ENCODE measurements at regions not wholly inside any gene's neighbourhood (a gene's known extent, or its start where the extent isn't known, plus 50 kb on each side); places are given as distances from the start of the nearest gene placed in this dataset.

GRCh38 chr13:63651394-63651793, 2235.7 kb upstream of the PCDH20 start:
- ATAC-seq (ENCODE audit: poor library complexity): no peak
- no peak overlapping the region for H3K27ac Mint-ChIP-seq
- TF ChIP-seq CTCF (IDR thresholded peaks at IDR 0.05): no peak
- intact Hi-C loops (cut with DNase I, micrococcal nuclease): no loop called here
- Histone ChIP-seq H3K27me3 (ENCODE audit: control insufficient read depth in 1 of 2, insufficient read depth in 2 of 2, low read length in 2 of 2) (no peaks in the 10 kb centered on the region), H3K4me1 (ENCODE audit: insufficient read depth, low read length) (no peaks in the 10 kb centered on the region), H3K27ac (ENCODE audit: low read depth in 1 of 2, low read length in 2 of 2) (no peak overlapping the region), H3K4me3 (ENCODE audit: low read length) (no peak overlapping the region), H3K9me3 (ENCODE audit: control insufficient read depth in 1 of 2, insufficient read depth in 1 of 2, low read length in 2 of 2) (no peaks in the 10 kb centered on the region), H3K36me3 (ENCODE audit: insufficient read depth, low read length) (no peaks in the 10 kb centered on the region)
- H3K4me1 Mint-ChIP-seq (ENCODE audit: low read depth): no peaks in the 10 kb centered on the region
- POLR2A ChIA-PET: no interaction called here
- CTCF ChIA-PET: no interaction called here
- H3K4me3 Mint-ChIP-seq: no peak overlapping the region
- no peak for DNase-seq
- H3K27me3 Mint-ChIP-seq: no peaks in the 10 kb centered on the region
- no peaks in the 10 kb centered on the region for H3K36me3 Mint-ChIP-seq (ENCODE audit: low read depth)
- H3K9me3 Mint-ChIP-seq: peaks cover 7% of the 10 kb centered on the region

- Histone ChIP-seq H3K36me3 (ENCODE audit: insufficient read depth, low read length) (no peaks in the 10 kb centered on the region), H3K9me3 (ENCODE audit: control insufficient read depth in 1 of 2, insufficient read depth in 1 of 2, low read length in 2 of 2) (no peaks in the 10 kb centered on the region), H3K4me1 (ENCODE audit: insufficient read depth, low read length) (no peaks in the 10 kb centered on the region), H3K4me3 (ENCODE audit: low read length) (no peak overlapping the region), H3K27ac (ENCODE audit: low read depth in 1 of 2, low read length in 2 of 2) (no peak overlapping the region), H3K27me3 (ENCODE audit: control insufficient read depth in 1 of 2, insufficient read depth in 2 of 2, low read length in 2 of 2) (no peaks in the 10 kb centered on the region)
- Mint-ChIP-seq H3K4me3 (no peak overlapping the region), H3K27ac (no peak overlapping the region), H3K36me3 (ENCODE audit: low read depth) (no peaks in the 10 kb centered on the region), H3K9me3 (peaks cover 3% of the 10 kb centered on the region), H3K27me3 (no peaks in the 10 kb centered on the region), H3K4me1 (ENCODE audit: low read depth) (no peaks in the 10 kb centered on the region)
- intact Hi-C loops (cut with DNase I, micrococcal nuclease): no loop called here
- no peak for TF ChIP-seq CTCF (IDR thresholded peaks at IDR 0.05)
- ChIA-PET POLR2A (no interaction called here), CTCF (no interaction called here)
- DNase-seq: no peak
- no peak for ATAC-seq (ENCODE audit: poor library complexity)
These were observed 2227.9 kb upstream of the PCDH20 start for GRCh38 chr13:63643543-63643942.

- Histone ChIP-seq H3K4me3 (ENCODE audit: low read length) (no peak overlapping the region), H3K4me1 (ENCODE audit: insufficient read depth, low read length) (no peaks in the 10 kb centered on the region), H3K27me3 (ENCODE audit: control insufficient read depth in 1 of 2, insufficient read depth in 2 of 2, low read length in 2 of 2) (no peaks in the 10 kb centered on the region), H3K27ac (ENCODE audit: low read depth in 1 of 2, low read length in 2 of 2) (no peak overlapping the region), H3K36me3 (ENCODE audit: insufficient read depth, low read length) (no peaks in the 10 kb centered on the region), H3K9me3 (ENCODE audit: control insufficient read depth in 1 of 2, insufficient read depth in 1 of 2, low read length in 2 of 2) (peaks cover 0 to 4% of the 10 kb centered on the region in 2 experiments)
- no peak for TF ChIP-seq CTCF (IDR thresholded peaks at IDR 0.05)
- no peak for ATAC-seq (ENCODE audit: poor library complexity)
- intact Hi-C loops (cut with DNase I, micrococcal nuclease): no loop called here
- peaks cover 3% of the 10 kb centered on the region for H3K9me3 Mint-ChIP-seq
- H3K4me1 Mint-ChIP-seq (ENCODE audit: low read depth): no peaks in the 10 kb centered on the region
- DNase-seq: no peak
- POLR2A ChIA-PET: no interaction called here
- H3K4me3 Mint-ChIP-seq: no peak overlapping the region
- H3K27ac Mint-ChIP-seq: no peak overlapping the region
- no peaks in the 10 kb centered on the region for H3K27me3 Mint-ChIP-seq
- no peaks in the 10 kb centered on the region for H3K36me3 Mint-ChIP-seq (ENCODE audit: low read depth)
- CTCF ChIA-PET: no interaction called here
These were observed 2220.8 kb upstream of the PCDH20 start for GRCh38 chr13:63636316-63636993.
